SU-DHL-6 (cell line): ENCODE measurements at regions not wholly inside any gene's neighbourhood (a gene's known extent, or its start where the extent isn't known, plus 50 kb on each side); places are given as distances from the start of the nearest gene placed in this dataset.

Source experiments
- H2AFZ ChIP-seq: fragments of 200-600 bp; sonication (generic); 2 replicates; pipeline ENCODE4 v1.6.1; 2014; ENCODE audit warnings: low read depth, mild to moderate bottlenecking, moderate library complexity, mixed read lengths, antibody characterized with exemption, low read length; ENCODE audit not compliant: severe bottlenecking
- H3F3A ChIP-seq: fragments of 200-600 bp; shearing (Covaris generic); 2 replicates; pipeline ENCODE4 v1.6.0; 2016; ENCODE audit warnings: antibody characterized with exemption, mild to moderate bottlenecking; ENCODE audit not compliant: insufficient read depth
- H3K27ac ChIP-seq: fragments of 200-600 bp; sonication (generic); 2 replicates; pipeline ENCODE4 v1.5.1; 2016; ENCODE audit warnings: low read depth, mild to moderate bottlenecking, low read length, moderate library complexity, mixed read lengths
- H3K27me3 ChIP-seq: fragments of 200-600 bp; sonication (generic), shearing (Covaris generic); 2 replicates; pipeline ENCODE4 v1.6.0; 2014; ENCODE audit warnings: mild to moderate bottlenecking, low read length
- H3K36me3 ChIP-seq: fragments of 200-600 bp; sonication (generic); 2 replicates; pipeline ENCODE4 v1.6.1; 2014; ENCODE audit warnings: mild to moderate bottlenecking, low read length, mixed read lengths
- H3K4me2 ChIP-seq: fragments of 300-600, 200-600 bp; shearing (Covaris generic), sonication (generic); 2 replicates; pipeline ENCODE4 v1.6.0; 2014; ENCODE audit warnings: low read length, low read depth, mild to moderate bottlenecking; ENCODE audit not compliant: poor library complexity, severe bottlenecking
- H3K4me3 ChIP-seq: fragments of 200-600 bp; sonication (generic); 2 replicates; pipeline ENCODE4 v1.5.1; 2014; ENCODE audit warnings: antibody characterized with exemption, low read length, mild to moderate bottlenecking, mixed read lengths; ENCODE audit not compliant: insufficient read depth, poor library complexity, severe bottlenecking
- H3K79me2 ChIP-seq: fragments of 200-600 bp; sonication (generic); 2 replicates; pipeline ENCODE4 v1.6.1; 2014; ENCODE audit warnings: mild to moderate bottlenecking, low read length, moderate library complexity; ENCODE audit not compliant: insufficient read depth
- H3K9ac ChIP-seq: fragments of 200-600 bp; sonication (generic); 2 replicates; pipeline ENCODE4 v1.7.0; 2014; ENCODE audit warnings: mild to moderate bottlenecking, low read length
- H3K9me2 ChIP-seq: fragments of 200-600 bp; sonication (generic); replicated peaks from 2 replicates; pipeline ENCODE4 v1.6.1; 2014; ENCODE audit warnings: low read length; ENCODE audit not compliant: insufficient read depth
- H3K9me3 ChIP-seq: fragments of 200-600 bp; sonication (generic); 2 replicates; pipeline ENCODE4 v1.6.1; 2014; ENCODE audit warnings: low read length, mixed read lengths; ENCODE audit not compliant: insufficient read depth
- H4K20me1 ChIP-seq: fragments of 200-600 bp; sonication (generic); 2 replicates; pipeline ENCODE4 v1.6.1; 2014; ENCODE audit warnings: low read depth, mild to moderate bottlenecking, antibody characterized with exemption, low read length, moderate library complexity, mixed read lengths
- CTCF ChIP-seq: fragments of 200-600 bp; sonication (generic); IDR thresholded peaks from one replicate; pipeline ENCODE4 v1.5.1; 2017; ENCODE audit warnings: antibody characterized with exemption, mild to moderate bottlenecking, low read length, moderate library complexity; ENCODE audit not compliant: insufficient read depth, poor library complexity, severe bottlenecking
- EZH2phosphoT487 ChIP-seq: fragments of 200-600 bp; sonication (generic), shearing (Covaris generic); conservative IDR thresholded peaks from 2 replicates; pipeline ENCODE4 v1.6.1; 2018; ENCODE audit warnings: mild to moderate bottlenecking, antibody characterized with exemption, low read length, moderate library complexity, mixed read lengths

DNA sequence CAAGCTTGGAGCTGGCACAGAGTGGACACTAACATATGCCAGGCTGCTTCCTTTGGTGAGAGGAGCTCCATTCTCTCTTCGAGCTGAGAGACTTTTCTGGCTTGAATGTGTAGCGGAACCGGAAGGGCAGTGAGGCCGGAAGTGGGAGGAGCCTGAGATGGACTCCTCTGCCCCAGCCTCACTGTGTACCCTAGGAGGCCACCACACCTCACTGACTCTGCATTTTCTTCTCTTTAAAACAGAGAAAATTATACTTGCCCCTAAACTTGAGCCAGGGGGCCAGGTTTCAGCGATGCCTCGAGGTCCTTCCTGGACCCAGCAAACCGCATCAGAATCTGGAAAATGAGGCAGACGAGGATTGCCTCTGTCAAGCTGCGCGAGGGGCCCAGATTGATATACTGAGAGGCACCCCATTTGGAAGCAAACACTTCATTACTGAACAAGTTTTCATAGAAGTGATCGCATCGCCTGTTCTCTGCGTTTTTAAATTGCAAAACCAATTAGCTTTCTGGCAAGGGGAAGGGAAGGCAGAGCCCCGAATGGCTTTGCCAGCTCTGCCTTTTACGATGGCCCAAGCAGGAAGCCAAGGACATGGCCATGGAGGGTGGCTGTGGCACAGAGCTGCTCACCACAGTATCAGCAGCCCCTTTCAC lies 708.1 kb downstream of the PTPRU start:
- H3K4me3 ChIP-seq = no peak overlapping the region
- no peak overlapping the region for H3K4me2 ChIP-seq
- no peaks in the 10 kb centered on the region for H3K27me3 ChIP-seq
- H3F3A ChIP-seq = no peaks in the 10 kb centered on the region
- no peaks in the 10 kb centered on the region for H3K9me3 ChIP-seq
- no peaks in the 10 kb centered on the region for H3K79me2 ChIP-seq
- no peaks in the 10 kb centered on the region for H3K36me3 ChIP-seq
- no peak overlapping the region for H2AFZ ChIP-seq
- H4K20me1 ChIP-seq = no peaks in the 10 kb centered on the region
- no peaks in the 10 kb centered on the region for H3K9me2 ChIP-seq
- TF ChIP-seq CTCF = no peak
- no peak for TF ChIP-seq EZH2phosphoT487
- H3K27ac ChIP-seq = no peak overlapping the region
- no peak overlapping the region for H3K9ac ChIP-seq

DNA sequence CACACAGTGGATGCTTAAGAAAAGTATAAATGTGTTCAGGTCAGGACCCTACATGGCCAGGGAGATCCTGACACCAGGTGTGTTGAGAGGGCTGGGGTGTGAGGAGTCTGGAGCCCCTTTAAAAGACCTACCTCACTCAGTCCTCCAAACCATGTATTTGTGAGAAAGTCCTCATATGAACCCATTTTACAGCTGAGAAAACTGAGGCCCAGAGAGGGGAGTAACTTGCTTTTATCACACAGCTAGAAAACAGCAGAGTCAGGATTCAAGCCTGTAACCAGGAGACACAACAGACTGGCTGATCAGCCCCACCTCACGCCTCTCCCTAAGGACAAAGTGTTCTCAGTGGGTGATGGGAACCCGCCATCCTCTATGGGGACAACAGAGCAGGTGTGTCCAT lies 706.7 kb downstream of the PTPRU start:
- Histone ChIP-seq H3K27me3 (no peaks in the 10 kb centered on the region), H2AFZ (no peak overlapping the region), H3K27ac (no peak overlapping the region), H3F3A (no peaks in the 10 kb centered on the region), H3K4me3 (no peak overlapping the region), H4K20me1 (no peaks in the 10 kb centered on the region), H3K36me3 (no peaks in the 10 kb centered on the region), H3K79me2 (no peaks in the 10 kb centered on the region), H3K9me2 (no peaks in the 10 kb centered on the region), H3K9me3 (no peaks in the 10 kb centered on the region), H3K4me2 (no peak overlapping the region), H3K9ac (no peak overlapping the region)
- TF ChIP-seq EZH2phosphoT487 (no peak), CTCF (no peak)

- Histone ChIP-seq H4K20me1 (no peaks in the 10 kb centered on the region), H3K27ac (no peak overlapping the region), H3K4me2 (no peak overlapping the region), H3K4me3 (no peak overlapping the region), H3K79me2 (no peaks in the 10 kb centered on the region), H3K9me3 (no peaks in the 10 kb centered on the region), H3K9me2 (no peaks in the 10 kb centered on the region), H2AFZ (no peak overlapping the region), H3F3A (no peaks in the 10 kb centered on the region), H3K36me3 (no peaks in the 10 kb centered on the region), H3K27me3 (no peaks in the 10 kb centered on the region), H3K9ac (no peak overlapping the region)
- TF ChIP-seq EZH2phosphoT487 = no peak
- no peak for TF ChIP-seq CTCF
These were observed 702.8 kb downstream of the PTPRU start for GRCh38 chr1:29939079-29939478.
